Aorta (tissue), 5 donors: ENCODE measurements at regions not wholly inside any gene's neighbourhood (a gene's known extent, or its start where the extent isn't known, plus 50 kb on each side); places are given as distances from the start of the nearest gene placed in this dataset.

ENCODE experiments used
- ATAC-seq: fragments of 200-7000 bp; cut with Tn5 transposase; one replicate; pipeline ENCODE4 v1.9.1; 2022; ENCODE audit warnings: moderate library complexity; ENCODE audit not compliant: low FRiP score
- DNase-seq, 2 donors: peaks; one replicate each; pipeline ENCODE4 v3.0.0-alpha.2; 2020
- H3K27ac ChIP-seq, 2 donors: one replicate each; pipeline ENCODE4 v1.5.1; 2013; ENCODE audit warnings: low read length in 2 of 2, mild to moderate bottlenecking in 2 of 2, moderate library complexity in 2 of 2, control low read depth in 1 of 2, inconsistent platforms in 1 of 2, low read depth in 1 of 2
- H3K27me3 ChIP-seq, 2 donors: one replicate each; pipeline ENCODE4 v1.6.1; 2013; ENCODE audit warnings: control low read depth in 1 of 2, low read length in 1 of 2, mild to moderate bottlenecking in 1 of 2, moderate library complexity in 1 of 2; ENCODE audit not compliant: insufficient read depth in 2 of 2, control insufficient read depth in 1 of 2
- H3K36me3 ChIP-seq, 2 donors: one replicate each; pipeline ENCODE4 v1.6.1; 2013; ENCODE audit warnings: control low read depth in 1 of 2, low read length in 1 of 2, mild to moderate bottlenecking in 1 of 2; ENCODE audit not compliant: insufficient read depth in 2 of 2, control insufficient read depth in 1 of 2
- H3K4me1 ChIP-seq, 2 donors: one replicate each; pipeline ENCODE4 v1.6.1; 2013; ENCODE audit warnings: low read length in 2 of 2, control low read depth in 1 of 2, mild to moderate bottlenecking in 1 of 2, moderate library complexity in 1 of 2; ENCODE audit not compliant: insufficient read depth in 2 of 2, control insufficient read depth in 1 of 2
- H3K4me3 ChIP-seq, 2 donors: one replicate each; pipeline ENCODE4 v1.5.1; 2013; ENCODE audit warnings: low read length in 2 of 2, control low read depth in 1 of 2, mild to moderate bottlenecking in 1 of 2
- H3K9me3 ChIP-seq: one replicate; pipeline ENCODE4 v1.6.1; 2013; ENCODE audit warnings: mild to moderate bottlenecking, low read length; ENCODE audit not compliant: control insufficient read depth
- WGBS, 2 donors: extraction: QIAGEN DNeasy Blood & Tissue Kit; methylation state at CpG; one replicate each; pipeline ENCODE4 v1.1.7; 2013; 5-methylcytosine and 5-hydroxymethylcytosine counted together
- intact Hi-C, 2 donors: fragments of 100-400 bp; cut with DNase I; formaldehyde crosslinking; loops; one replicate each; pipeline versions ENCODE4 v1.14.2 to v1.15.0; 2022
- donor health status: healthy with polysubstance abuse.
- donor health status: Bipolar disorder and iron deficiency.
- donor health status: DM: no; HTN: no; CAD: no.
- donor health status: DM: no; HTN: no; CAD: no.
- donor health status: DM: yes; HTN: yes; CAD: no.

DNA sequence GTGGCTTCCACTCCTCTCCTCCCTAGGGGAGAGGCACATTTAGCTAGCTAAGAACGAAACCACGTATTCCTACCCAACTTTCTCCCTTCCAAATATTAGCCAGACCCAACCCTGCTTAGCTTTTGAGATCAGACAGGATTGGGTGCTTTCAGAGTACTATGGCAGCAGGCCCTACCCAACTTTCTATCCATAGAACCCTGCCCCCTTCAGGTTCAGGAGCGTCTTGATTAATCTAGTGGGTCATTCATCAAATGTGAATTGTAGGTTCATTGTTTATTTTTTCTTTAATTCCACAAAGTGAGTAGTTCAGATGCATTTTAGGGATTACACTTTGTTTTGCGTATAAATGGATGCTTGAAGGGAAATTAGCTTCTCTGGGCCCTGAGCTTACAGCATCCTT is 188.3 kb downstream of the MIB1 start:
- intact Hi-C loops, result no loop called here
- H3K9me3 ChIP-seq, result no peaks in the 10 kb centered on the region
- DNase-seq (no peak), ATAC-seq (no peak)
- H3K4me1 ChIP-seq, result no peaks in the 10 kb centered on the region
- H3K36me3 ChIP-seq, result no peaks in the 10 kb centered on the region
- no peak overlapping the region for H3K4me3 ChIP-seq
- no peak overlapping the region for H3K27ac ChIP-seq
- WGBS, 2 donors, result 58 to 59% methylated on average over 4 of the region's 4 CpGs
- H3K27me3 ChIP-seq, result no peaks in the 10 kb centered on the region

DNA sequence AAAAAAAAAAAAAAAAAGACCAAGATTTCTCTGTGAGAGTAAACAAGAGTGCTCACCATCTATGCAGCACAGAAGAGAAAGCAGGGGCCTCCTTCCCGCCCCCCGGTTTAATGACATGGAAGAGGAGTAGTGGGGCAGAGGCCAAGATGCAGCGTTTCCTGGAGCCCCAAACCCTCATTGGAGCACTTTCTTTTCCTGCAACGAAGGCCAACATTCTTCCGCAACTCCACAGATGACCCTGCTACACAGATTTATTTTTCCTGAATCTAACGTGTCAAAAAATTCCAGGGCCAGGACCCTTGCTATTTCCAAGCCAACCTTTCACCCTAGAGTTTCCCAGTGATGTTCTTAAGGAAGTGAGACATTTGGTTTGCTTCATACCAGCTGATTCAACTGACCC is 189.6 kb downstream of the MIB1 start:
- Histone ChIP-seq H3K4me1 (no peaks in the 10 kb centered on the region), H3K27me3 (no peaks in the 10 kb centered on the region), H3K36me3 (no peaks in the 10 kb centered on the region), H3K9me3 (no peaks in the 10 kb centered on the region), H3K27ac (no peak overlapping the region), H3K4me3 (no peak overlapping the region)
- WGBS, 2 donors, result 77 to 79% methylated on average over 6 of the region's 6 CpGs
- ATAC-seq, result no peak
- intact Hi-C loops, result no loop called here
- no peak for DNase-seq

DNA sequence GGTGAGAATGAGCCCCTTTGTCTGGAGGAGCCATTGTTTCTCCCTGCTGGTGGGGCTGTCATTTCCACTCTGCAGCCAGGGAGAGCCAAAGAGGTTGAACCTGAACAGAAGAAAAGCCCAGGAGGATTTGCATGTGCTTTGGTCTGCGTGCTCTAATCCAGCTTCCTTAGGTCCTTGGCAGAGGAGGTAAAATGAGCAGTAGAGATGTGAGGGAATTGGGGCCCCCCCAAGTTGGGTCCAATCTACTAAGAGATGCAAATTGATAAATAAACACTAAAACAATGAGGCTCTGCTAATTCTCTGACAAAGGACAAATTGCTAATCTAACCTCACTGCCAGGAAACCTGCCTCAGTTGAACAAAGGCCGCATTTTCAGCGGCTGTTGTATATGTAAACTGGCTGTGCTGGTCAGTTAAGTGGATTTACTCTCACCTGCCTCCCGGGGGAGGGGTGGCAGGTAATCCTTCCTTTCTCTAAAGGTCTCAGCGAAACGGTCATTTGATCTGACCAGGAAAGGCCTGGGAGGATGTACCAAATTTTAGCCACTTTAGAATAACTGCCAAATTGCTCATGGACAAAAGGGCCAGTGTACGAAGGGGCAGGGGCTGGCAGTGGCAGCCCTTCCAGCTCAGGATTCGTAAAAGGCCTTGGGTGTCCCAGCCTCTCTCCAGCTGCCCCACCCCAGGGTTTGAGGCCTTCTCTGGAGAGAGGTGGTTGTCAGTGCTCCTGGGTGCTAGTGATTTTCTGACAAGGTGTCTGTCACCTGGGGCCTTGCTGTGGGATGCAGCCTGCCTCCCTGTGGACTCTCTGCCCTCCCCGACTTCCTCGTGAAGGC is 193.6 kb downstream of the MIB1 start:
- H3K36me3 ChIP-seq, result no peaks in the 10 kb centered on the region
- no peak overlapping the region for H3K27ac ChIP-seq
- H3K9me3 ChIP-seq, result no peaks in the 10 kb centered on the region
- 86 to 88% methylated on average over 10 of the region's 10 CpGs for WGBS, 2 donors
- no peak for ATAC-seq
- H3K27me3 ChIP-seq, result no peaks in the 10 kb centered on the region
- H3K4me3 ChIP-seq, result no peak overlapping the region
- H3K4me1 ChIP-seq, result no peaks in the 10 kb centered on the region
- intact Hi-C loops, result no loop called here
- no peak for DNase-seq

DNA sequence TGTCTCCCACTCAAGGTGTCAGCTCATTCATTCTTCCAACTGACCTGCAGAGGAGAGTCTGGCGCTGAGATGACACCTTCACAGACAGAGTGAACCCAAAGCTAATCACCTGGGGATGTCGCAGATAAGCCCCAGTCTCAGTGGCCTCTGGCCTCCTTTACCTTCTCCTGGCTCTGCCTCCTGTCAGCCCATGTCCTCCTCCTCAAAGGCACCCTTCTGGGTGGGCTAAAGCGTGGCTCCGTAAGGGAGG is 194.1 kb downstream of the MIB1 start:
- no peak for DNase-seq
- H3K36me3 ChIP-seq, result no peaks in the 10 kb centered on the region
- no peaks in the 10 kb centered on the region for H3K9me3 ChIP-seq
- H3K4me3 ChIP-seq, result no peak overlapping the region
- no peak for ATAC-seq
- intact Hi-C loops, result no loop called here
- 95% methylated on average over 4 of the region's 4 CpGs for WGBS, 2 donors
- no peaks in the 10 kb centered on the region for H3K27me3 ChIP-seq
- H3K4me1 ChIP-seq, result no peaks in the 10 kb centered on the region
- H3K27ac ChIP-seq, result no peak overlapping the region

- Histone ChIP-seq H3K9me3 (no peaks in the 10 kb centered on the region), H3K4me3 (no peak overlapping the region), H3K4me1 (no peaks in the 10 kb centered on the region), H3K27ac (no peak overlapping the region), H3K36me3 (no peaks in the 10 kb centered on the region), H3K27me3 (no peaks in the 10 kb centered on the region)
- intact Hi-C loops, result no loop called here
- ATAC-seq, result no peak
- DNase-seq, result no peak
- 86 to 92% methylated on average over 4 of the region's 4 CpGs for WGBS, 2 donors
Measured at GRCh38 chr18:21943456-21943855, 202.9 kb downstream of the MIB1 start.

- Histone ChIP-seq H3K27ac (no peak overlapping the region), H3K9me3 (no peaks in the 10 kb centered on the region), H3K27me3 (no peaks in the 10 kb centered on the region), H3K4me3 (no peak overlapping the region), H3K4me1 (no peaks in the 10 kb centered on the region), H3K36me3 (no peaks in the 10 kb centered on the region)
- intact Hi-C loops, result no loop called here
- whole genome bisulfite sequencing, 2 donors, result 82% methylated on average over 8 of the region's 8 CpGs
- ATAC-seq (no peak), DNase-seq (no peak)
Measured at GRCh38 chr18:21949326-21950015, 208.9 kb downstream of the MIB1 start.

GRCh38 chr18:21955757-21956652 is 213.4 kb upstream of the GATA6 start:
- peak; percentile 88 for ATAC-seq

GRCh38 chr18:21958263-21958662 is 211.1 kb upstream of the GATA6 start:
- Histone ChIP-seq H3K27me3 (no peaks in the 10 kb centered on the region), H3K4me3 (no peak overlapping the region), H3K4me1 (no peaks in the 10 kb centered on the region), H3K36me3 (no peaks in the 10 kb centered on the region), H3K9me3 (no peaks in the 10 kb centered on the region), H3K27ac (no peak overlapping the region)
- WGBS, 2 donors, result 70 to 81% methylated on average over 8 of the region's 8 CpGs
- no peak for ATAC-seq
- intact Hi-C loops, result no loop called here
- no peak for DNase-seq

More at GRCh38 chr18:21955757-21956652, 213.4 kb upstream of the GATA6 start:
- H3K4me1 ChIP-seq, result no peaks in the 10 kb centered on the region
- H3K27ac ChIP-seq, result no peak overlapping the region
- WGBS, 2 donors, result 41 to 43% methylated on average over 8 of the region's 8 CpGs
- no peaks in the 10 kb centered on the region for H3K9me3 ChIP-seq
- no peaks in the 10 kb centered on the region for H3K27me3 ChIP-seq
- intact Hi-C loops, result no loop called here
- no peak overlapping the region for H3K4me3 ChIP-seq
- peak; percentile 85 to 95 for DNase-seq
- no peaks in the 10 kb centered on the region for H3K36me3 ChIP-seq
